PC-3 (cell line): ENCODE measurements at regions not wholly inside any gene's neighbourhood (a gene's known extent, or its start where the extent isn't known, plus 50 kb on each side); places are given as distances from the start of the nearest gene placed in this dataset.

Source experiments
- CTCF ChIP-seq: fragments of 300-600 bp; sonication (generic); conservative IDR thresholded peaks from 2 replicates; pipeline ENCODE4 v1.5.1; 2017; ENCODE audit warnings: antibody characterized with exemption, low read depth, mild to moderate bottlenecking, low read length
- EZH2phosphoT487 ChIP-seq: fragments of 300-600 bp; sonication (generic); IDR thresholded peaks from 2 replicates; pipeline ENCODE4 v1.6.1; 2018; ENCODE audit warnings: mild to moderate bottlenecking, antibody characterized with exemption, low read length, borderline replicate concordance

GRCh38 chr7:17044861-17045260 is 163.1 kb upstream of the AGR3 start:
- no peak for TF ChIP-seq CTCF
- no peak for TF ChIP-seq EZH2phosphoT487
